Left renal pelvis (tissue), 4 donors: ENCODE measurements at regions not wholly inside any gene's neighbourhood (a gene's known extent, or its start where the extent isn't known, plus 50 kb on each side); places are given as distances from the start of the nearest gene placed in this dataset.

ENCODE experiments used
- DNase-seq, 4 donors: peaks; one replicate each; pipeline ENCODE4 v3.0.0-alpha.2; 2013; ENCODE audit warnings: low read depth in 4 of 4, low spot score in 3 of 4

GRCh38 chr15:36484038-36484778 is 95.2 kb upstream of the CDIN1 start:
- no peak for DNase-seq

GRCh38 chr15:36491912-36492311 is 87.5 kb upstream of the CDIN1 start:
- no peak for DNase-seq

GRCh38 chr15:36495456-36495991 is 83.9 kb upstream of the CDIN1 start:
- no peak for DNase-seq

GRCh38 chr15:36497901-36498300 is 81.5 kb upstream of the CDIN1 start:
- no peak for DNase-seq

GRCh38 chr15:36498401-36498800 is 81.0 kb upstream of the CDIN1 start:
- no peak for DNase-seq

- no peak for DNase-seq
These were observed 80.5 kb upstream of the CDIN1 start for GRCh38 chr15:36498916-36499315.

GRCh38 chr15:36499412-36500389 is 79.7 kb upstream of the CDIN1 start:
- DNase-seq: no peak

- peak in 2 of 4 donors; percentile 77 to 82 for DNase-seq
These were observed 78.3 kb upstream of the CDIN1 start for GRCh38 chr15:36501063-36501678.

GRCh38 chr15:36502509-36502908 is 76.9 kb upstream of the CDIN1 start:
- no peak for DNase-seq

GRCh38 chr15:36506733-36507356 is 72.6 kb upstream of the CDIN1 start:
- DNase-seq: no peak

GRCh38 chr15:36507458-36507857 is 72.0 kb upstream of the CDIN1 start:
- DNase-seq: no peak

GRCh38 chr15:36511594-36511993 is 67.8 kb upstream of the CDIN1 start:
- DNase-seq: no peak

GRCh38 chr15:36517758-36518157 is 61.7 kb upstream of the CDIN1 start:
- DNase-seq: no peak

- DNase-seq: no peak
These were observed 60.4 kb upstream of the CDIN1 start for GRCh38 chr15:36519067-36519466.

GRCh38 chr15:36525430-36525829 is 54.0 kb upstream of the CDIN1 start:
- no peak for DNase-seq

GRCh38 chr15:36527235-36528162 is 51.9 kb upstream of the CDIN1 start:
- peak in 1 of 4 donors; percentile 41 for DNase-seq

- DNase-seq: no peak
These were observed 50.0 kb upstream of the CDIN1 start for GRCh38 chr15:36529296-36530011.
